ENCODE measurements at regions not wholly inside any gene's neighbourhood (a gene's known extent, or its start where the extent isn't known, plus 50 kb on each side); places are given as distances from the start of the nearest gene placed in this dataset.
A peak's percentile ranks its signal among the peaks of the same experiment; 100 is the strongest.

DNA sequence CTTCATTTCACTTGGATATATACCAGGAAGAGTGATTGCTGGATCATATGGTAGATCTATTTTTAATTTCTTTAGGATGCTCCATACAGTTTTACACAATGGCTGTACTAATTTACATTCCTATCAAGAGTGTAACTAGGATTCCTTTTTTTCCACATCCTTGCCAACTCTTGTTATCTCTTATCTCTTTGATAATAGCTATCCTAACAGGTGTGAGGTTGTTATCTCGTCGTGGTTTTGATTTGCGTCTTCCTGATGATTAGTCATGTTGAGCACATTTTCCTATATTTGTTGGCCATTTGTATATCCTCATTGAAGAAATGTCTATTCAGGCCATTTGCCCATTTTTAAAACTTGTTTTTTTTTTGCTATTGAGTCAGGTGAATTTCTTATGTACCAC, 552.4 kb downstream of the RFPL4B start:
- ATAC-seq (ENCODE audit: low FRiP score in 2 of 2) (no peak), DNase-seq (no peak)
- TF ChIP-seq, protein P1, sequence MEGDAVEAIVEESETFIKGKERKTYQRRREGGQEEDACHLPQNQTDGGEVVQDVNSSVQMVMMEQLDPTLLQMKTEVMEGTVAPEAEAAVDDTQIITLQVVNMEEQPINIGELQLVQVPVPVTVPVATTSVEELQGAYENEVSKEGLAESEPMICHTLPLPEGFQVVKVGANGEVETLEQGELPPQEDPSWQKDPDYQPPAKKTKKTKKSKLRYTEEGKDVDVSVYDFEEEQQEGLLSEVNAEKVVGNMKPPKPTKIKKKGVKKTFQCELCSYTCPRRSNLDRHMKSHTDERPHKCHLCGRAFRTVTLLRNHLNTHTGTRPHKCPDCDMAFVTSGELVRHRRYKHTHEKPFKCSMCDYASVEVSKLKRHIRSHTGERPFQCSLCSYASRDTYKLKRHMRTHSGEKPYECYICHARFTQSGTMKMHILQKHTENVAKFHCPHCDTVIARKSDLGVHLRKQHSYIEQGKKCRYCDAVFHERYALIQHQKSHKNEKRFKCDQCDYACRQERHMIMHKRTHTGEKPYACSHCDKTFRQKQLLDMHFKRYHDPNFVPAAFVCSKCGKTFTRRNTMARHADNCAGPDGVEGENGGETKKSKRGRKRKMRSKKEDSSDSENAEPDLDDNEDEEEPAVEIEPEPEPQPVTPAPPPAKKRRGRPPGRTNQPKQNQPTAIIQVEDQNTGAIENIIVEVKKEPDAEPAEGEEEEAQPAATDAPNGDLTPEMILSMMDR (IDR thresholded peaks at IDR 0.05): no peak
- TF ChIP-seq EP300 (IDR thresholded peaks at IDR 0.05) (no peak), POLR2AphosphoS5 (IDR thresholded peaks at IDR 0.05) (no peak), POLR2A (IDR thresholded peaks at IDR 0.05) (no peak)
- Histone ChIP-seq H3K4me3 (no peak overlapping the region), H3K4me1 (no peaks in the 10 kb centered on the region), H3K27ac (no peak overlapping the region), H3K27me3 (no peaks in the 10 kb centered on the region), H3K36me3 (no peaks in the 10 kb centered on the region), H3K9me3 (peaks cover 0 to 6% (median 0%) of the 10 kb centered on the region in 4 donors)
- 71 to 75% methylated on average over 3 of the region's 3 CpGs for WGBS, 2 donors

DNA sequence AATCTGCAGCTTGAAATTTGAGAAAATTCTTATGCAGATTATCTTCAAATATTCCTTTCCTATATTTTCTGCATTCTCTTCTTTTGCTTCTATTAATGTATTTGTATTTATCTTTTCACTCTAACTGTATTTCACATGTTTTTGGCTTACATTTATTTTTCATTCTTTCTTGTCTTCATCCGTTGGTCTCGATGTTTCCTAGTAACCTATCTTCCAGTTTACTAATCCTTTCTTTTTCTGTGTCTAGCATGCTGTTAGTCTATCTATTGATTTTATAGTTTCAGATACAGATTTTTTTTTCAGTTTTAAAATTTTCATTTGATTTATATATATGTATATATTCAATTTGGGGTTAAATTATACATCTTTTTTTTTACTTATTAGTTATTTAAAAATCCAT, 556.2 kb downstream of the RFPL4B start:
- H3K4me3 ChIP-seq: no peak overlapping the region
- H3K36me3 ChIP-seq: no peaks in the 10 kb centered on the region
- TF ChIP-seq, protein P1 (IDR thresholded peaks at IDR 0.05): no peak
- TF ChIP-seq POLR2AphosphoS5 (IDR thresholded peaks at IDR 0.05) (no peak), POLR2A (IDR thresholded peaks at IDR 0.05) (no peak), EP300 (IDR thresholded peaks at IDR 0.05) (no peak)
- no peak for ATAC-seq (ENCODE audit: low FRiP score in 2 of 2)
- H3K9me3 ChIP-seq: no peaks in the 10 kb centered on the region
- H3K27ac ChIP-seq: no peak overlapping the region
- 92 to 98% methylated on average over 2 of the region's 2 CpGs for WGBS, 2 donors
- no peaks in the 10 kb centered on the region for H3K4me1 ChIP-seq
- no peaks in the 10 kb centered on the region for H3K27me3 ChIP-seq
- no peak for DNase-seq

DNA sequence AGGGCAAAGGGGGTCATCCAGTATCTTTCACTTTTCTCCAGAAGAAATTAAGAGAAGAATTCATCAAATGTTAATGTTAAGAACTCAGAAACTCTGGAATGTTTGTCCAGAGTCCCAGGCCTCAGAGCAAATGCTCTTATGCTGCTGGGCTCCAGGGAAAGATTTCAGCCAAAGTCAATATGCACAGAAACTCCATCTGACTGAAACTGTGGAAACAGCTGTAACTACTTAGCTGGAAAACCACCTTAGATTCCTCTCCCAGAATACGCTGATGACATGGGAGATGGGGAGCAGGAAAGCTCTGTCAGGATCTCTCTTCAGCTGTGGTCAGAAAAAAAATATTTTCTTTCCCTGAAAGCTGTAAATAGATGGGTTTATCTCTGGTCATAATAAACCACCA, 559.6 kb downstream of the RFPL4B start:
- H3K4me3 ChIP-seq: no peak overlapping the region
- ATAC-seq (ENCODE audit: low FRiP score in 2 of 2) (peak in 1 of 2 donors; percentile 72), DNase-seq (no peak)
- no peaks in the 10 kb centered on the region for H3K27me3 ChIP-seq
- TF ChIP-seq POLR2AphosphoS5 (IDR thresholded peaks at IDR 0.05): no peak
- no peak for TF ChIP-seq EP300 (IDR thresholded peaks at IDR 0.05)
- TF ChIP-seq POLR2A (IDR thresholded peaks at IDR 0.05): no peak
- TF ChIP-seq, protein P1 (IDR thresholded peaks at IDR 0.05): no peak
- H3K9me3 ChIP-seq: no peaks in the 10 kb centered on the region
- WGBS, 2 donors: 50 to 60% methylated on average over 1 of the region's 1 CpG
- H3K27ac ChIP-seq: no peak overlapping the region
- H3K4me1 ChIP-seq: no peaks in the 10 kb centered on the region
- H3K36me3 ChIP-seq: no peaks in the 10 kb centered on the region

DNA sequence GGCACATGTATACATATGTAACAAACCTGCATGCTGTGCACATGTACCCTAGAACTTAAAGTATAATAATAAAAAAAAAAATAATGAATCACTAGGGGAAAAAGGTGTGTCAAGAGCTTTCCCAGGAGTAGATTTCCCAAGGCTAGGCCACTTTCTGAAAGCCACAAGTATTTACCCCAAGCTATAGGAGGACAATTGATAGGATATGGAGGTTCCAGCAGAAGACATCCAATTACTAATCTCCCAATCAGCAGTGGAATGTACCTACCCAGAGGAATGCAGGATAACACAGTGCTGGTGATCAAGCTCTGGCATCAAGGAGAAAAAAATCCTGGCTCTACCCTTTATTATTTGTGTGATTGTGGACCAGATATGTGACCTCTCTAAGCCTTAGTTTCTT, 562.7 kb downstream of the RFPL4B start:
- Histone ChIP-seq H3K27ac (no peak overlapping the region), H3K9me3 (no peaks in the 10 kb centered on the region), H3K27me3 (no peaks in the 10 kb centered on the region), H3K4me3 (no peak overlapping the region), H3K36me3 (no peaks in the 10 kb centered on the region), H3K4me1 (no peaks in the 10 kb centered on the region)
- DNase-seq (no peak), ATAC-seq (ENCODE audit: low FRiP score in 2 of 2) (no peak)
- TF ChIP-seq, protein P1 (IDR thresholded peaks at IDR 0.05): no peak
- TF ChIP-seq POLR2A (IDR thresholded peaks at IDR 0.05) (no peak), EP300 (IDR thresholded peaks at IDR 0.05) (no peak), POLR2AphosphoS5 (IDR thresholded peaks at IDR 0.05) (no peak)

DNA sequence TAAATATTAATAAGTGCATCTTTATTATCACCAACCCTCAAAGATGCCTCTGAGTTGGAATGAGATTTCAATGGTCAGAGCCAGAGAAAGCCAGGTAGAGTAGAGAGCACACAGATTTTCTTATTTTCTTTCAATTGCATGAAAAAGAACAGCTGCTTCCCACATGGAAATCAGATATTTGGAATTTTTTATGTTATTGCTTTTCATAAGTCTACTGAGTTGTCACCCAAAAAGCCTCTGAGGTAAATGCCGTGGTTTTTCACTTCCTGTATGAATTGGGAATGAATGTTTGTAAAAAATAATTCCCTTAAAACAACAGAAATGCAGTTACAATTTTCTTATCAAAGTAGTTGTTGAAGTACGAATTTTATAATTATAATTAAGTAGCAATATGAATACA, 563.1 kb downstream of the RFPL4B start:
- ATAC-seq (ENCODE audit: low FRiP score in 2 of 2): no peak
- no peak for TF ChIP-seq POLR2AphosphoS5 (IDR thresholded peaks at IDR 0.05)
- no peak for TF ChIP-seq EP300 (IDR thresholded peaks at IDR 0.05)
- no peak for TF ChIP-seq POLR2A (IDR thresholded peaks at IDR 0.05)
- TF ChIP-seq, protein P1 (IDR thresholded peaks at IDR 0.05): no peak

More for the DNA sequence above, 563.1 kb downstream of the RFPL4B start:
- WGBS, 2 donors: 35 to 38% methylated on average over 2 of the region's 2 CpGs
- Histone ChIP-seq H3K4me3 (no peak overlapping the region), H3K36me3 (no peaks in the 10 kb centered on the region), H3K27me3 (no peaks in the 10 kb centered on the region), H3K4me1 (no peaks in the 10 kb centered on the region), H3K9me3 (no peaks in the 10 kb centered on the region), H3K27ac (no peak overlapping the region)
- DNase-seq: no peak
